SJCRH30 (cell line): ENCODE measurements at regions not wholly inside any gene's neighbourhood (a gene's known extent, or its start where the extent isn't known, plus 50 kb on each side); places are given as distances from the start of the nearest gene placed in this dataset.

Source experiments
- DNase-seq, 2 experiments: peaks; one replicate each; pipeline ENCODE4 v3.0.0-alpha.2; 2015 to 2020
- H3K27ac ChIP-seq: fragments of 250-450 bp; sonication (Bioruptor Pico); 2 replicates; pipeline ENCODE4 v1.5.1; 2020; ENCODE audit warnings: mild to moderate bottlenecking, moderate library complexity
- H3K27me3 ChIP-seq: fragments of 250-450 bp; sonication (Bioruptor Pico); 2 replicates; pipeline ENCODE4 v1.5.1; 2020; ENCODE audit warnings: mild to moderate bottlenecking, moderate library complexity
- H3K36me3 ChIP-seq: fragments of 250-450 bp; sonication (Bioruptor Pico); 2 replicates; pipeline ENCODE4 v1.5.1; 2020; ENCODE audit warnings: mild to moderate bottlenecking, moderate library complexity
- H3K4me1 ChIP-seq: fragments of 250-450 bp; sonication (Bioruptor Pico); 2 replicates; pipeline ENCODE4 v1.5.1; 2020; ENCODE audit warnings: mild to moderate bottlenecking, moderate library complexity
- H3K4me3 ChIP-seq: fragments of 250-450 bp; sonication (Bioruptor Pico); 2 replicates; pipeline ENCODE4 v1.5.1; 2020; ENCODE audit warnings: mild to moderate bottlenecking, moderate library complexity
- H3K9me3 ChIP-seq: fragments of 250-450 bp; sonication (Bioruptor Pico); replicated peaks from 2 replicates; pipeline ENCODE4 v1.5.1; 2020; ENCODE audit warnings: mild to moderate bottlenecking, moderate library complexity

DNA sequence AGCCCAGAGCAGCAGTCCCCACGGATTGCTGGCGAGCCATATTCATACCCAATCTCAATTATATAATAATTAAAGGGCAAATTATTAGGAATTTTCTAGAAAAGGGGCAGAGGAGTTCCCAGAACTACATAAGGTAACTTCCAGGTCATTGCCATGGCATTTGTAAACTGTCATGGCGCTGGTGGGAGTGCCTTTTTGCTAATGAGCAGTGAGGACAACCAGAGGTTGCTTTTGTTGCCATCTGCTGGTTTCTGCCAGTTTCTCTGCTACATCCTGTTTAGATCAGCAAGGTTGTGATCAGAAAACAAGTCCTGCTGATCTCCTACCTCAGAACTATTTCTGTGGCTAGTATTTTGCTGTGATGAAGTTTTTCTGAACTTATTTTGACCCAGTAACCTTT, 159.8 kb upstream of the PIEZO2 start:
- DNase-seq, result peak in 1 of 2 experiments; percentile 13

DNA sequence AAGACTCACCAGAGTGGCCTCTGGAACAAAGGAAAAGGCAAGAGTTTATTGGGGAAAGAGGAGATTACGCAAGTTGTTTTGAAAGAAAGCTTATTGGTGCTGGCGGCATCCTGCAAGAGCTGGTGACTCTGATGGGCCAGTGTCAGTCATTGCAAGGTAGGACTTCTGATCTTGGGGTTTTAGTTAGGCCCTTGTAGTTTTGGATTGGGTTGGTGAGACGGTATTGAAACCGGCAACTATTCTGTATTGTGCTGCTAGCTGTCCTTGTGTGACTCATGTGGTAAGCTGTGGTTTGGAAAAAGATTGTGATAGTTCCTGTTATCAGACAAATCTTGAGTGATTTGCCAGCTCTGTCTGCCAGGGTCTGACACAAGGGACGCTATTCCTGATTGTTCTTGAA, 159.1 kb upstream of the PIEZO2 start:
- DNase-seq, result no peak
- Histone ChIP-seq H3K9me3 (no peaks in the 10 kb centered on the region), H3K4me1 (no peaks in the 10 kb centered on the region), H3K27ac (no peak overlapping the region), H3K4me3 (no peak overlapping the region), H3K36me3 (no peaks in the 10 kb centered on the region), H3K27me3 (no peaks in the 10 kb centered on the region)

More for the DNA sequence above, 159.8 kb upstream of the PIEZO2 start:
- H3K27ac ChIP-seq, result no peak overlapping the region
- H3K4me1 ChIP-seq, result no peaks in the 10 kb centered on the region
- H3K36me3 ChIP-seq, result no peaks in the 10 kb centered on the region
- H3K9me3 ChIP-seq, result no peaks in the 10 kb centered on the region
- H3K4me3 ChIP-seq, result no peak overlapping the region
- H3K27me3 ChIP-seq, result no peaks in the 10 kb centered on the region

GRCh38 chr18:11307716-11308115, 158.3 kb upstream of the PIEZO2 start:
- H3K4me1 ChIP-seq, result no peaks in the 10 kb centered on the region
- H3K36me3 ChIP-seq, result no peaks in the 10 kb centered on the region
- no peak overlapping the region for H3K27ac ChIP-seq
- no peak for DNase-seq
- H3K4me3 ChIP-seq, result no peak overlapping the region
- H3K9me3 ChIP-seq, result no peaks in the 10 kb centered on the region
- no peaks in the 10 kb centered on the region for H3K27me3 ChIP-seq

- Histone ChIP-seq H3K36me3 (no peaks in the 10 kb centered on the region), H3K4me1 (no peaks in the 10 kb centered on the region), H3K9me3 (no peaks in the 10 kb centered on the region), H3K27ac (no peak overlapping the region), H3K27me3 (no peaks in the 10 kb centered on the region), H3K4me3 (no peak overlapping the region)
- no peak for DNase-seq
These were observed 156.1 kb upstream of the PIEZO2 start for GRCh38 chr18:11305507-11305906.

DNA sequence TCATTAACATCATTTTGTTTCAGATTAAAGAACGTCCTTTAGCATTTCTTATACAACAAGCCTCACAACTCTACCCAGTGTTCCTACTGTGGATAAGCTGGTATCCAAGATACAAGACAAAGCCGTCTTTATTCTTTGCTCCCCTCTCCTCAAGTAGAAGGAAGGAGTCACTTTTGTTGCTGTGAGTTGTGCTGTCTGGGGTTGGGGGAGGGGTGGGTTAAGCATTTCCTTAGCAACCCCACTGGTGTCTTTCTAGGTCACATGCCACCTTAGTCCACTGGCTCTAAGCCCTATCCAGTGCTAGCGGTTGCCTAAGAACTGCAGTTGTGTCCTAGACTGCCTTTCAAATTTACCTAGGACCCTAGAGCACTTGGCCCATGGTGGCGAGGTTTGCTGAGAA, 155.6 kb upstream of the PIEZO2 start:
- Histone ChIP-seq H3K9me3 (no peaks in the 10 kb centered on the region), H3K27ac (no peak overlapping the region), H3K4me3 (no peak overlapping the region), H3K4me1 (no peaks in the 10 kb centered on the region), H3K36me3 (no peaks in the 10 kb centered on the region), H3K27me3 (no peaks in the 10 kb centered on the region)
- no peak for DNase-seq

GRCh38 chr18:11296946-11297345, 147.6 kb upstream of the PIEZO2 start:
- no peak for DNase-seq
- H3K27me3 ChIP-seq, result no peaks in the 10 kb centered on the region
- H3K4me3 ChIP-seq, result no peak overlapping the region
- H3K36me3 ChIP-seq, result no peaks in the 10 kb centered on the region
- no peaks in the 10 kb centered on the region for H3K4me1 ChIP-seq
- no peaks in the 10 kb centered on the region for H3K9me3 ChIP-seq
- H3K27ac ChIP-seq, result no peak overlapping the region

GRCh38 chr18:11293794-11294193, 144.4 kb upstream of the PIEZO2 start:
- DNase-seq, result no peak

DNA sequence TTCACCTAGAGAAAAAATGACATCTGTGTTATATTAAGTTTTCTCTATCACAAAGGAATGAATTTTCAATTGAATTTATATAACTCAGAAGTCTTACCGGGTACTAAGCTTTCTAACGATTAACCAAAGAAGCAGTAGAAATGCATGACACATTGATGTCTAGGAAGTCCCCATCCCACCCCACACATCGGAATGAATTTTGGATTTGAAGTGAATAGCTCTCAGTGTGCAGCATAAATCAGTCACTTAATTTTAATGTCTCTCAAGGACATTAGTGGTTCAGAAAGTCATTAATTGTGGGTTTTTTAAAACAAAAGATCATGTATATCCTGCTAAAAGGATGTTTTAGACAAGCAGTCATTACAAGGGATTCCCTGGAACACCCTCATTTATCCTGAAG, 141.4 kb upstream of the PIEZO2 start:
- Histone ChIP-seq H3K4me1 (no peaks in the 10 kb centered on the region), H3K27me3 (no peaks in the 10 kb centered on the region), H3K9me3 (no peaks in the 10 kb centered on the region), H3K27ac (no peak overlapping the region), H3K4me3 (no peak overlapping the region), H3K36me3 (no peaks in the 10 kb centered on the region)
- DNase-seq, result no peak

More at GRCh38 chr18:11293794-11294193, 144.4 kb upstream of the PIEZO2 start:
- no peaks in the 10 kb centered on the region for H3K4me1 ChIP-seq
- H3K27ac ChIP-seq, result no peak overlapping the region
- no peak overlapping the region for H3K4me3 ChIP-seq
- no peaks in the 10 kb centered on the region for H3K36me3 ChIP-seq
- H3K27me3 ChIP-seq, result no peaks in the 10 kb centered on the region
- H3K9me3 ChIP-seq, result no peaks in the 10 kb centered on the region

DNA sequence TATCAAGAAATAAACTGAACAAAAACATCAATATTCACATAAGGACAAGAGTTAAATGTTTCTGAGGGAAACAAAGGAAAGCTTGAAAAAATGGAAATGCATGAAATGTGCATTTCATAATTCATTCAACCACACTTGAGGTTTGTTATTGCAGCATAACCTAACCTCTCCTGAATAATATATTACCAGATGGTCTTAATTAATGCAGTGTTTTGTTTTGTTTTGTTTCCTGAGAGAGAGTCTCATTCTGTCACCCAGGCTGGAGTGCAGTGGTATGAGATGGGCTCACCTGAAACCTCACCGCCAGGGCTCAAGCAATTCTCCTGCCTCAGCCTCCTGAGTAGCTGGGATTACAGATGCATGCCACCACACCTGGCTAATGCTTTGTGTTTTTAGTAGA, 139.9 kb upstream of the PIEZO2 start:
- Histone ChIP-seq H3K36me3 (no peaks in the 10 kb centered on the region), H3K4me3 (no peak overlapping the region), H3K9me3 (no peaks in the 10 kb centered on the region), H3K27ac (no peak overlapping the region), H3K27me3 (no peaks in the 10 kb centered on the region), H3K4me1 (no peaks in the 10 kb centered on the region)
- DNase-seq, result no peak

DNA sequence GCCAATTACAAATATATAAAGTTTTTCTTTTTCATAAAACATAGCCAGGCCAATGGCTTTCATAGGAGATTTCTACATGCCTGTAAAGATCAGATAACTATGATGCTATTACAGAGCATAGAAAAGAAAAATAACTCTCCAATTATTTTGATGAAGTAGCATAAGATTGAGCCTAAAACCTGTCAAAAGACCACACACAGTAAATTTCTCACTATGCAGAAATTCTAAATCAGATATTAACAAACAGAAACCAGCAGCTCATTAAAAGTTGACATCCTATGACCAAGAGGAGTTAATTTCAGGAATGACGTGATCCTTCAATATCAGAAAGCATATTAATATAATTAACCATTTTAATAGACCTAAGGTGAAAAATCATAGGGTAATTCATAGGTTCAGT, 139.0 kb upstream of the PIEZO2 start:
- no peak for DNase-seq
- Histone ChIP-seq H3K4me3 (no peak overlapping the region), H3K9me3 (no peaks in the 10 kb centered on the region), H3K27ac (no peak overlapping the region), H3K27me3 (no peaks in the 10 kb centered on the region), H3K4me1 (no peaks in the 10 kb centered on the region), H3K36me3 (no peaks in the 10 kb centered on the region)

GRCh38 chr18:11286431-11286830, 137.1 kb upstream of the PIEZO2 start:
- no peak for DNase-seq
- Histone ChIP-seq H3K36me3 (no peaks in the 10 kb centered on the region), H3K27ac (no peak overlapping the region), H3K27me3 (no peaks in the 10 kb centered on the region), H3K9me3 (no peaks in the 10 kb centered on the region), H3K4me3 (no peak overlapping the region), H3K4me1 (no peaks in the 10 kb centered on the region)

DNA sequence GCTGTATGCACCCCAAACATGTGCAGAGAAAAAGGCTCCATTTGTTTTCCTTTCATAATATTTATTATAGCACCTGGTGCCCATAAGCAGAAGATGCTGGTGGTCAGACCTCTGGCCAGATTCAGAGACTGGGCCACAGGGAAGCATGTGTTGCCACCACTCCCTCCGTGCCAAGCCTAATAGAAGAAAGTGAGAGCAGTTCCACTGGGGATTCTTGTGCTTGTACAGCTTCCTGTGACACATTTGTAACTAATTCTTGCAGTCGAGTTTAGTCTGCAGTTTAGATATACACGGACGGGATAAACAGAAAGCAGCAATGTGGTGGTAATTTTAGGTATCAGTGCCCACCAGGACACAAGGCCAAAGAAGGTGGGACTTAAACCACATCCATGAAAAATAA, 135.4 kb upstream of the PIEZO2 start:
- no peaks in the 10 kb centered on the region for H3K4me1 ChIP-seq
- H3K36me3 ChIP-seq, result no peaks in the 10 kb centered on the region
- no peaks in the 10 kb centered on the region for H3K9me3 ChIP-seq
- no peak overlapping the region for H3K4me3 ChIP-seq
- no peak overlapping the region for H3K27ac ChIP-seq
- H3K27me3 ChIP-seq, result no peaks in the 10 kb centered on the region
- DNase-seq, result no peak

DNA sequence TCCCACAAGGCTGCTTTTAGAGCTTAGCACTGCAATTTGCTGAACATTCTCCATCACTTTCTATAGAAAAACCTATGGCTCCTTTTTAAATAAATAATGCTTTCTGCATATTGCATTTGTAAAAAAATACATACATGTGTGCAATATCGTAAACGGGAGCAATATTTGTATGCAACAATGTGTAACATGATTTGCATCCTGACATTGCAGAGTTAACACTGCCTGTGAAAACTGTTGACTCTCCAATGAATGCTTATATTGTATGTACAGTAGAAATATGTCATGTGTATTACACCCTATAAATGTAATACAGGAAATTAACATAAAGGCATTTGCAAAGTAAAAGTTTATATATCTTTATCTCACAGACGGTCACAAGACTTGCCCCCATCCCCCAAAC, 135.0 kb upstream of the PIEZO2 start:
- Histone ChIP-seq H3K27ac (no peak overlapping the region), H3K4me1 (no peaks in the 10 kb centered on the region), H3K36me3 (no peaks in the 10 kb centered on the region), H3K27me3 (no peaks in the 10 kb centered on the region), H3K9me3 (no peaks in the 10 kb centered on the region), H3K4me3 (no peak overlapping the region)
- no peak for DNase-seq

DNA sequence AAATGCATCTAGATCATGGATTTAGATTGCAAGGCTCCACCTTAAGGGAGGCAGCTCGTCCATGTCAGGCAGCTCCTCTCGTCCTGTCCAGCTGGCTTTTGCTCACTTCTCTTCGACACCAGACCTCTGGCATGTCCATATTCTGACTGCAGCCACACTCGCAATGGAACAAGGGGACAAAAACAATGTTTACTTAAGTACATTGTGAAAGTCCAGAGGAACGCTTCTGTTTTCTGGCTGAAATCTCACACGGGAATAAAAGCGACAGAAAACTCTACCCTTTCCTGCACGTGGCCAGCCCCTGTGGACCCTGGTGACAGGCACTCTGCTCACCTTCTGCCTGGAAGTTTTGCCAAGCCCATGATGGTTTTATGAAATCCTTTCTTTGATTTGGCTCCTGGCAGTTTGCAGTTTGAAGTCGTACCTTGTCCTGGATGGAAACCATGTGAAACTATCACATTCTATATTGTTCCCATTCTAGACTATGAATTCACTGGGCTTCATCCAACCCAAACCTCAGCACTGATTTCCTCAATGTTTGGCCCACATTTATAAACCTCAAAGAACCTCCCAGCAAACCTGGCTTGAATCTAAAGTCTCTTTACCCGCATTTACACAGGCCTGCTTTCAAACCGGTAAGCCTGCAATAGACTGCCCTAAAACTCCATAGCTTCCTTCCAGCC, 134.3 kb upstream of the PIEZO2 start:
- no peaks in the 10 kb centered on the region for H3K27me3 ChIP-seq
- no peaks in the 10 kb centered on the region for H3K4me1 ChIP-seq
- no peaks in the 10 kb centered on the region for H3K9me3 ChIP-seq
- no peak overlapping the region for H3K27ac ChIP-seq
- H3K36me3 ChIP-seq, result no peaks in the 10 kb centered on the region
- DNase-seq, result no peak
- H3K4me3 ChIP-seq, result no peak overlapping the region

DNA sequence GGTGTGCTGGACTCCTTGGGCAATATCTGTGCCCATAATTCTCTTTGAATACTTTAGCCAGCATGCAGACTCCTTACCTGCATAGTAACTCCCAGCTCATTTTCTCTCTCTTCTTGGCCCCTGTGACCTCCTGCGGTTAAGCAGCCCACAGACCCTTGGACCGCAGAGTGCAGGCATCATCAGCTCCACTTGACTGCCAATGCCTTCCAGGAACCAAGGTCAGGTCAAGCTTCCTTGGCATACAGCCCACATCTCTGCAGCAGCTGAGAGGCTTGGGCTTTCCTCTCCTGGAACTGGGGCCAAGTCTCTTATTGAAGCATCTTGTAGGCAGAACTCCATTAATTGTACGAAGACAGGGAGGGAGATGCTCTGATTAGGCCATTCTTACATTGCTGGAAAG, 130.1 kb upstream of the PIEZO2 start:
- Histone ChIP-seq H3K4me1 (no peaks in the 10 kb centered on the region), H3K4me3 (no peak overlapping the region), H3K27me3 (no peaks in the 10 kb centered on the region), H3K9me3 (no peaks in the 10 kb centered on the region), H3K27ac (no peak overlapping the region), H3K36me3 (no peaks in the 10 kb centered on the region)
- DNase-seq, result peak; percentile 22 to 24

DNA sequence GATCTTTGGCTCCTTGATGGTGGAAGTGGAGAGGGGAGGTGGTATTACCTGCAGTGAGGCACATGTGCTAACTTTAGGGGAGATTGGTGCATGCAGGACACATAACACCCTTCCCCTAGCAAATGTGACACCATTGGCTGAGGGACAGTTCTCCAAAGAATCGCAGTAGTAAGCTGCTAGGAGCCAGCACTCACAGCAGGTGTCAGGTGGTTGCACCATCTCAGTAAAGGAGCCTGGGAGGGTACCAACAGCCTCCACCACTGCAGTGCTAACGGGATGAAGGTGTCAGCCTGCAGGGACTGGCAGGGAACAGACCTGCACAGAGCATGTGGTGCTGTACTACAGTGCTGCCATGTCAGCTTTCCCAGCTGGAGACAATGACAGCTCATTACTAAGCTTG, 127.3 kb upstream of the PIEZO2 start:
- Histone ChIP-seq H3K9me3 (no peaks in the 10 kb centered on the region), H3K4me1 (no peaks in the 10 kb centered on the region), H3K27ac (no peak overlapping the region), H3K27me3 (no peaks in the 10 kb centered on the region), H3K4me3 (no peak overlapping the region), H3K36me3 (no peaks in the 10 kb centered on the region)
- no peak for DNase-seq
